Cardiac muscle cell (in vitro differentiated cells and primary cell): ENCODE measurements at regions not wholly inside any gene's neighbourhood (a gene's known extent, or its start where the extent isn't known, plus 50 kb on each side); places are given as distances from the start of the nearest gene placed in this dataset.

ENCODE experiments used
- DNase-seq, 2 donors: peaks; one replicate each; pipeline versions ENCODE4 v3.0.0 to v3.0.0-alpha.2; 2010 to 2017; ENCODE audit warnings: low read depth in 1 of 2, low spot score in 1 of 2
- H3K27ac ChIP-seq: fragments of 200-600 bp; sonication (generic); 2 replicates; pipeline ENCODE4 v1.5.1; 2016
- H3K27me3 ChIP-seq: fragments of 200-600 bp; sonication (generic); 2 replicates; pipeline ENCODE4 v1.6.0; 2016; ENCODE audit warnings: control low read depth
- H3K36me3 ChIP-seq: fragments of 200-600 bp; sonication (generic); 2 replicates; pipeline ENCODE4 v1.5.1; 2016; ENCODE audit warnings: control low read depth
- H3K4me1 ChIP-seq: fragments of 200-600 bp; sonication (generic); 2 replicates; pipeline ENCODE4 v1.8.1; 2017; ENCODE audit warnings: low read depth, mild to moderate bottlenecking, mixed run types
- H3K4me3 ChIP-seq: fragments of 200-600 bp; sonication (generic); 2 replicates; pipeline ENCODE4 v1.5.1; 2016; ENCODE audit warnings: mild to moderate bottlenecking
- H3K9me3 ChIP-seq: fragments of 200-600 bp; sonication (generic); 2 replicates; pipeline ENCODE4 v1.5.1; 2017; ENCODE audit warnings: low read depth, mild to moderate bottlenecking, control low read depth
- CTCF ChIP-seq: IDR thresholded peaks from 2 replicates; pipeline ENCODE4 v1.5.1; 2012; ENCODE audit warnings: low read depth, mild to moderate bottlenecking, low read length

DNA sequence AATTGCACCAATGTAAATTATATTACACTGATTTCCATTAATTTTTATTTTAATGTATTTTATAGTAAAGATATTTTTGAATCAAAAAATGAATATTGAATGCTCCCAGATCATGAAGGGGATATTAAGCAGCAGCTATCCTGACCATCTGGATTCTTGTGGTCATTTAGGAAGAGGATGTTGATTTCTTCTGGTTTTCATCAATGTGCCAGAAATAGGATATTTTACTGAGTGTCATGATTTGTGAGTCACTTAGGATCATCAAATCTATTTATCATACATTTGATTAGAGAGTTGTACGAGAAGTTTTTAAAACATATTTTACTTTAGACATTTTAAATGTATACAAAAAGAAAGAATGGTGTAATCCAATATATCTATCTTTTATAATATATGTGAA lies 366.3 kb upstream of the CHRM2 start:
- Histone ChIP-seq H3K27me3 (no peaks in the 10 kb centered on the region), H3K36me3 (no peaks in the 10 kb centered on the region), H3K4me1 (no peaks in the 10 kb centered on the region), H3K27ac (no peak overlapping the region), H3K9me3 (no peaks in the 10 kb centered on the region), H3K4me3 (no peak overlapping the region)
- no peak for DNase-seq
- TF ChIP-seq CTCF: no peak

GRCh38 chr7:136501151-136501550 lies 367.3 kb upstream of the CHRM2 start:
- H3K27ac ChIP-seq: no peak overlapping the region
- no peak overlapping the region for H3K4me3 ChIP-seq
- no peak for TF ChIP-seq CTCF
- no peaks in the 10 kb centered on the region for H3K27me3 ChIP-seq
- H3K36me3 ChIP-seq: no peaks in the 10 kb centered on the region
- no peak for DNase-seq
- H3K4me1 ChIP-seq: peaks cover 5% of the 10 kb centered on the region
- no peaks in the 10 kb centered on the region for H3K9me3 ChIP-seq

DNA sequence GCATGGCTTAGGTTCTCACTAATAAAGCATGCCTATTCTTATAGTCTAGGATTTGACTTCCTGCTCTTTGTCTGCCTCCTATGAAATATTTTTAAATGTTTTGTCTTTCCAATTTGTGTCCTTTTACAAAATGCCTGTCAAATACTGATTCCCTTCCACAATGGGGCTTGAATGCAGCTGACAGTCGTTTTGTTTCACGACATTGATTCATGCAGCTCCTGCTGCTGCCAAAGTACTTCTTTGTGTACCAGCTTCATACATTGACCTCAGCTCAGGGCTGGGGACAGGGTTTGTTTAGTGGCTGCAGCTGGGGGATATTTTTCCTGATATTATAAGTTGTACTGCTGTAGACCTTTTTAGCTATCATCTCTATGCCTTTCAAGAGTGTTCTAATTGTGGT lies 371.9 kb upstream of the CHRM2 start:
- Histone ChIP-seq H3K27ac (no peak overlapping the region), H3K27me3 (no peaks in the 10 kb centered on the region), H3K4me1 (peaks cover 5% of the 10 kb centered on the region), H3K9me3 (no peaks in the 10 kb centered on the region), H3K4me3 (no peak overlapping the region), H3K36me3 (no peaks in the 10 kb centered on the region)
- no peak for TF ChIP-seq CTCF
- DNase-seq: peak in 1 of 2 donors; percentile 8

GRCh38 chr7:136495081-136495480 lies 373.4 kb upstream of the CHRM2 start:
- H3K36me3 ChIP-seq: no peaks in the 10 kb centered on the region
- no peak for TF ChIP-seq CTCF
- no peaks in the 10 kb centered on the region for H3K9me3 ChIP-seq

GRCh38 chr7:136492366-136492765 lies 376.1 kb upstream of the CHRM2 start:
- TF ChIP-seq CTCF: no peak
- H3K4me1 ChIP-seq: peaks cover 5% of the 10 kb centered on the region

More at GRCh38 chr7:136495081-136495480, 373.4 kb upstream of the CHRM2 start:
- no peaks in the 10 kb centered on the region for H3K27me3 ChIP-seq
- H3K4me1 ChIP-seq: peaks cover 5% of the 10 kb centered on the region
- no peak for DNase-seq
- H3K4me3 ChIP-seq: no peak overlapping the region
- H3K27ac ChIP-seq: no peak overlapping the region

GRCh38 chr7:136489808-136490207 lies 378.6 kb upstream of the CHRM2 start:
- no peaks in the 10 kb centered on the region for H3K27me3 ChIP-seq
- TF ChIP-seq CTCF: no peak
- H3K36me3 ChIP-seq: no peaks in the 10 kb centered on the region

More at GRCh38 chr7:136492366-136492765, 376.1 kb upstream of the CHRM2 start:
- no peak for DNase-seq
- Histone ChIP-seq H3K27me3 (no peaks in the 10 kb centered on the region), H3K4me3 (no peak overlapping the region), H3K27ac (no peak overlapping the region), H3K9me3 (no peaks in the 10 kb centered on the region), H3K36me3 (no peaks in the 10 kb centered on the region)

More at GRCh38 chr7:136489808-136490207, 378.6 kb upstream of the CHRM2 start:
- no peaks in the 10 kb centered on the region for H3K9me3 ChIP-seq
- DNase-seq: no peak
- H3K4me3 ChIP-seq: no peak overlapping the region
- H3K4me1 ChIP-seq: no peaks in the 10 kb centered on the region
- H3K27ac ChIP-seq: no peak overlapping the region
